Fibroblast of skin of left quadriceps (primary cell): ENCODE measurements at regions not wholly inside any gene's neighbourhood (a gene's known extent, or its start where the extent isn't known, plus 50 kb on each side); places are given as distances from the start of the nearest gene placed in this dataset.
"Not testable (repeated sequence)": the region's sequence is repeated elsewhere in the genome, so short reads cannot be mapped to it uniquely, and the experiment has no call there.

Experiments used
- DNase-seq, 2 experiments: peaks; one replicate each; pipeline ENCODE4 v3.0.0-alpha.2; 2013; ENCODE audit warnings: low read depth in 2 of 2

DNA sequence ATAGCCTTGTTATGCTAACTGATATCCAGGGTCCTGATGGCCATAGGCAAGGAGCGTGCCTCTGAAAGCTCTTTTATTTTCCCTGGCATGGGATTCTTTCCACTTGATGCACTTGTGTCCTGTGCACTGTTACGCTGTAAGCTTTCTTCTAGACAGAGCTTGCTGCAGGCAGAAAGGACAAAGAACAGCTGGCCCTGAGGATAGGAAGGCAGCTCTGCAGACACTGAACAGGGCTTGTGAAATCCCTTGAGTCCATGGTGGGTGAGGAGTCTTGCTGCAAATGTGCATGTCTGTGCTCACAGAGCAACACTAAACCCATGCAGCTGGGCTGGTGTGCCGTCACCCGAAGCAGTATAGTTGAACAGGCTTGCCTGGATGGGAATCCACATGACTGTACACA lies 126.6 kb downstream of the AKAP11 start:
- no peak for DNase-seq

DNA sequence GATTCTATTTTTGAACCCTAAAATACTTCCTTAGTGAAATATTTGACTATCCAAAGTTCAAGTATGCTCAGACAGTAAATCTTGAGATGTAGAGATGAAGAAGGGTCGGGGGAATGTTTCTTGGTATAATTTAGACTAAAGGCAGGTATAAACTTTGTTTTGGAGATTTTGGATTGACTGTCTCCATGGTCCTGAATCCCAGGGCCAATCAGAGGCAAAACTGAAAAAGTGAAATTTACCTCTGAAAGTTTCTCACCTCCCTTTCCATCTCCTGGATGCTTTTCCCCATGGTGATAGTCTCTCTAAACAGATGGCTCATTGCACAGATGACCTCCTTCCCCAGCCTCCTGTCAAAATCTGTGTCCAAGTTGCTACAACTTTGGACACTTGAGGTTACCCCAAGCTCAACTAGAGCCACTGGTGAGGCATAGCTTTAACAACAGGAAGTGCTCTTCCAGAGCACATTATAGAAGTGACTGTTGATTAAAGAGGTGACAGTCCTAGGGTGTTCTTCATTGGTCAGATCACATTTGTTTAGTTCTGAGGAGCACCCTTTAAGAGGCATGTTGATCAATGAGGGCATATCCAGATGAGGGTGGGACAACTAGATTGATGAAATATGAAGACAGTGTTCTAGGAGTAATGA lies 128.4 kb downstream of the AKAP11 start:
- no peak for DNase-seq

DNA sequence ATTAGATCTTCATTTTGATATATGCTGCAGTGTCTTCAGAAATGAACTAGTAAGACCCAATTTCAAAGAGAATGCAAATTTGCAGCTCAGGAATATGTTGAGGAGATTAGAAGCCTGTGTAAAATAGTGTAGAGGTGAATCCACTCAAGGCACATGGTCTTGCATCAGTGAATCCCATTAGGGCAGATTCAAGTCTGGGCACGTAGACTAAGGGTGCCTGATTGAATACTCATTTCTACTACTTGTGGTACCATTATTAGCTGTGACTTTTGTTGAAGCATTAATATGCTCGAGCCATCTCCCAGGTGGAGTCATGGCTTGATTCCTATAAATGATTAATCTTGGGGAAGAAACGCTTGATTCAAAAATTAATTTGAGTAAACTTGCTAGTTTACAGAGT lies 129.4 kb downstream of the AKAP11 start:
- DNase-seq, result no peak

DNA sequence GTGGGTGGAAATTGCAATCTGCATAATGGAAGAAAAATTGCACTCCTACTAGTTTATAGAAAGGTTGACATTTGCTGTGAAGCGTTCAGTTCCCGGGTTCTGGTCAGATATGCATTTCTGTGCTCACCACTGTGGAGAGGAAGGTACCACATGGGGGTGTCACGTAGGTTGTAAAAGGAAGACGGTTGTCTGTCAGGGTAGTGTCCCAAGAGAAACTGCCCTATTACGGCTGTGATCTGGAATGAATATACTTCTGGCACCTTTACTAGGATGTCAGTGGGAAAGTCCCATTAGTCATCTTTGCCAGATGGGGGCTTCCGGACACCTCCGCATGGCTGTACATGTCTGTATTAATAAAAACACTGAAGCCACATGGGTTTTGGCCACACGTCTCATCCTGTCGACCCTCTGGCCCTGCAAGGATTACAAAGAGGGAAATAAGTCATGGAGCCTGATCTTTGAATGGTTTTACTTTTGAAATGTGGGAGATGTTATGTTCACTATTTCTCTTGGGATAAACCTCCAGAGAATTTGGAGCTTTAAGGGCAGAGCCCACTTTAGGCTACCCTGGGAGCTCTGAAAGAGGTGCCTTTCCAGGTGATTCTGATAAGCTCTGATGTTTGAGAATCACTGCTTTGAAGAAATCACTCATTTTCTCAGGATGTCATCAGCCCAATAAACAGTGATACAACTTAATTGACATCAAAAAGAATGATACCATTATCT lies 133.9 kb downstream of the AKAP11 start:
- DNase-seq, result peak in 1 of 2 experiments; percentile 0

DNA sequence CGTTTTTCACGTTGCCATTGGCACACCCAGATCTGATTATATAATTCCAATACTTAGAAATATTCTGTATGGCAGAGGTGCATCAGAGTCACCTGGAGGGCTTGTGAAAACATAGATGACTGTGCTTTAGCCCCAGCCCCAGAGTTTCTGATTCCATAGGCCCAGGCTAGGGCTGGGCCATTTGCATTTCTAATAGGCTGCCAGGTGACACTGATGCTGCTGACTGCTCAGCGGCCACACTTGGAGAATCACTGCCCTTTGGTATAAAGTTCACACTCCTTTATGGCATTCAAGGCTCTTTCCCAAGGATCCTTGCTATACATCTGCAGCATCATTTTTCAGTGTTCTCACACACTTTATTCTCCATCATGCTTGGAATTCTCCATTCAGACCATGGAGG lies 137.1 kb downstream of the AKAP11 start:
- no peak for DNase-seq

DNA sequence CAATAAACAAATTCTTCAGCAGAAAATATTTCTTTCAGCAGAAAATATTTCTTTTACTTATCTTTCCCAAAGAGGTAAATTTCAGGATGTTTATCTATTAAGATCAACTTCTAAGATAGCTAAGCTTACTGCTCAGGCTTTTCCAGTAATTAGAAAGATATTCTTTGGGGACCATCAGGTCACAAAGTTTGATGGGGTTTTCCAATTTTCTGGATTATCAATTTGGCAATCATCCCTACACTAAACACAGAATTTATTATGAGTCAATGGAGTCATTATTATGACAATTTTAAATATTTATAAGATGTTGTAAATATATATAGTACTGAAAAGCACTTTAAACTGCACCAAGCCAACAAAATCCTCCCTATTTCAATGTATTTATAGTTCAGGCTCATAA lies 137.6 kb downstream of the AKAP11 start:
- DNase-seq, result no peak

DNA sequence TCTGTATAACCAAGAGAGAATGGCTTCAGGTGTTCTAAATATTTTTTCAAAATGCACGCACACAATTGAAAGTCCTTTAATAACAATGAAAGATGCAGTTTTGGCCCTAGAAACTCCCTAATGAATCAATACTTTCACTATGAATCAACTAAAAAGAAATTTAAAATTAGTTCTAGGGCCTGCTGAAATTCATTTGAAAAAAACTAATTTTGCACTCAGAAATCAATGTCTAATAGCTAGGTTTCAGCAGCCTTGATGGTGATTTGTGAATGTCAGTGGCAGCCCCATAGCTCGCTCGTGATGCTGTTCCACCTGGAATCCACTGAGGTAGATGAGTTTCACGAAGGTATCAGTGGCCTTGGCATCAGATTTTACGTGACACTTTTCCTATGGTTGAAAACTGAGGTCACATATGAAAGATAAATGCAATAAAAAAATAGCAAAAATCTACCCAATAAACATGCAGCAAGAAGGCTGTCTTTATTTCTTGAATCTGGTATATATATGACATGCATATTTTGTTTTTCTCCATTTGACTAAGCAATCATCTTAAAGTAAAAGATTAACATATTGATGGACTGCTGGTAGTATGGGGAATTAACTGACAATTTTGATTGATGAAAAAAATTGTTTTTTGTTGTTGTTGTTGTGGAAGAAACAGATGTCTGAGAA lies 141.0 kb downstream of the AKAP11 start:
- no peak for DNase-seq

DNA sequence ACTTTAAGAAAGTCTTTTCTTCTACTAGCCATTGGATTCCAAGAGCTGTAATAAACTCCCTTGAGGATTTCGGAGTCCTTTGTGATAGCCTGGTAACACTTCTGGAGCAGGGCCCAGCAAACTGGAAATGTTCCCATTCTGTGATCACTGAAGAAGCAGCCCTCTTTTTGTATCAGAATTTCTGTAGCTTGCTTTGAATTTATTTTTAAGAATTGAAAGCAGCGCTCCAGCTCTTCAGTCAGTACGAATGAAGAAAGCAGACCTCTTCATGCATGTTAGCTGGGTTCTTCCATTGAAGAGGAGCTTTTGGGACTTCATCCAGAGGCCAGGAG lies 141.5 kb downstream of the AKAP11 start:
- no peak for DNase-seq

DNA sequence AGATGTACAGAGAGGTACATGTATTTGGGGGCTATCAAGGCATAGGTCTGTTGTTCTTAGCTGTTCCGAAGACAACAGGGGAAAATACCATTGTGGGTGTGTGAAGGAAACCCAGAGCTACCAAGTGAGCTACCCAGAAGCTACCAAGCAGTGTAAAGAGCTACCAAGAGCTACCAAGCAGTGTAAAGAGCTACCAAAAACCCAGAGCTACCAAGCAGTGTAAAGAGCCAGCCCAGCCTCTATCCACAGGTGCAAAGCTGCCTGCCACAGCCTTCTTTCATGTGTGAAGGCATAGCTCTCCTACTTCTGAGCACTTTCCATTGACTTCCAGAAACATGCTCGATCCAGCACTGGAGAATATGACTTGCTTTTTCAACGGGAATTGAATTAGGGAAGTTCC lies 145.7 kb downstream of the AKAP11 start:
- no peak for DNase-seq

DNA sequence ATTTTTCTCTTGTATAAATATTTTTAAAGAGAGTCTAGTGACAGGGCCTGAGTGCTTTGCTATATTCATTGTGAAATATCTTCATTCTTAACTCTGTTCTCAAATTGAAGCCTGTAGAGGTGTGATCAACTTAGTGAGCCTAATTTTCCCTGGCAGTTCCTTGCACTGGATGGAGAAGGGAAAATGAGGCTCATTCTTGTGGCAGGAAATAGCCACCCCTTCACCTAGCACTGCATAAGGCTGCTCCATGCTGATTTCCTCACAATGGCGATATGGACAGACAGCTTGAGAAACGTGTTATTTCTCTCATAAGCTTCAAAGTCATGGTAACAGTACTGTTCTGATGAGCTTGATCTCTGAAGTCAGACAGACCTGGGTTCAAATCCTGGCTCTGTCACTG lies 146.2 kb downstream of the AKAP11 start:
- no peak for DNase-seq

DNA sequence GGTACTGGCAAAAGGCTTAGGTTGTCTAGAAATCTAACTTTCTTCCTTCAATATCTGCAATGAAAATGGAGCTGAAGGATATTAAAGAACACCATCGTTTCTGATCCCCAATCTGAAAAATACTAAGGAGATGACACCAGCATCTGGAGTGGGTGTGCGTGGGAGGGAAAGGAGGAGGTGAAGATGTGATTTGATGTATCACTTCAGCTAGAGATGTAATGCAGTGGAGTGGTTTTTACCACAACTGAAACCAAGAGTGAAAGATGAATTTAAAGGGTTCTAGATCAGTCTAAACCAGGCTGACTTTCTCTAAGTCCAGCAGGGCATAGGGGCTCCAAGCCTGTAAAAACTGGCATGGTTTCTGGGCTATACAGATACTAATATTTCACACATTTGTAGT lies 148.4 kb downstream of the AKAP11 start:
- no peak for DNase-seq

DNA sequence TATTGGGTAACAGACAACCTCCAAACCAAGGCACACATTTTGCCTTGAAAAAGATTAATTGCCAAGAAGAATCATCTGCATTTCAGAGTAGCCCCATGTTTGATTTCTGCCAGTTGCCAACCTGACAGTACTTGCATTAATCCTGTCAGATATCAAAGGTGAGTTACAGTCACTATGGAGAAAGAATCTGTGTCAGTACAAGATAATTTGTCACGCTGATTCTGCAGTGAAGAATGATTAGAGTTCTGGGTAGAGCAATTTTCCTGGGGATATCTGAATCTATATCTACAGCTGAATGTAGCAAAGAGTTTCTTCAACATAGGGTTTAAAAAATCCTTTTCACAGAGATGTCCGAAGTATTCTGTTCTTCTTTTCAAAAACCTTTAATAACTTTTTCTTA lies 150.7 kb downstream of the AKAP11 start:
- no peak for DNase-seq

DNA sequence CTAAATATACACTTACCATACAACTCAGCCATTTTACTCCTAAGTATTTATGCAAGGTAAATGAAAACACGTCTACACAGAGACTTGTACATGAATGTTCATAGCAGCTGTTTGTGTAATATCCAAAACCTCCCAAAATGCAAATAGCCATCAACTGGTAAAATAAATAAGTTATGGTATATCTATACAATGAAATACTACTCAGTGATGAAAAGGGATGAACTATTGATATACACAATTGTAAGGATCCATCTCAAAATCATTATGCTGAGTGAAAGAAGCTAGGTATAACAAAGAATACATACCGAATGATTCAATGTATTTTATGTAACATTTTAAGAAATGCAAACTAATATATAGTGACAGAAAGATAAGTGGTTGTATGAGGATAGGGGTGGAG lies 149.8 kb upstream of the TNFSF11 start:
- DNase-seq, result no peak

DNA sequence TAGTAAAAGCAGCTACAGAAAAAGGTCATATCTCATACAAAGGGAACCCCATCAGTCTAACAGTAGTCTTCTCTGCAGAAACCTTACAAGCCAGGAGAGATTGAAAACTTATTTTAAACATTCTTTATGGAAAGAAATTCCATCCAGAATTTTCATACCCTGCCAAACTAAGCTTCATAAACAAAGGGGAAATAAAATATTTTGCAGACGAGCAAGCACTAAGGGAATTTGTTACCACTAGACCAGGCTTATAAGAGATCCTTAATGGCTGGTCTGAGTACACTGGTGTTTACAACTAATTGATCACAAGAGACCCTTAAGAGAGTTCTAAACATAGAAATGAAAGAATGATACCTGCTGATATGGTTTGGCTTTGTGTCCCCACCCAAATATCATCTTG lies 128.6 kb upstream of the TNFSF11 start:
- no peak for DNase-seq

DNA sequence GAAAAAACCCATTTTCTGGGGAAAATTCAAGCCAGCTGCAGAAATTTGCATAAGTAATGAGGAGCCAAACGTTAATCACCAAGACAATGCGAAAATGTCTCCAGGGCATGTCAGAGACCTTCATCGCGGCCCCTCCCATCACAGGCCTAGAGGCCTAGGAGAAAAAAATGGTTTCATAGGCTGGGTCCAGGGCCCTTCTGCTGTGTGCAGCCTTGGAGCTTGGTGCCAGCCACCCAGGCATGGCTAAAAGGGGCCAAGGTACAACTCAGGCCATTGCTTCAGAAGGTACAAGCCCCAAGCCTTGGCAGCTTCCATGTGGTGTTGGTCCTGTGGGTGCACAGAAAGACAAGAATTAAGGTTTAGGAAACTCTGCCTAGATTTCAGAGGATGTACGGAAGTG lies 127.4 kb upstream of the TNFSF11 start:
- not testable (repeated sequence) for DNase-seq

DNA sequence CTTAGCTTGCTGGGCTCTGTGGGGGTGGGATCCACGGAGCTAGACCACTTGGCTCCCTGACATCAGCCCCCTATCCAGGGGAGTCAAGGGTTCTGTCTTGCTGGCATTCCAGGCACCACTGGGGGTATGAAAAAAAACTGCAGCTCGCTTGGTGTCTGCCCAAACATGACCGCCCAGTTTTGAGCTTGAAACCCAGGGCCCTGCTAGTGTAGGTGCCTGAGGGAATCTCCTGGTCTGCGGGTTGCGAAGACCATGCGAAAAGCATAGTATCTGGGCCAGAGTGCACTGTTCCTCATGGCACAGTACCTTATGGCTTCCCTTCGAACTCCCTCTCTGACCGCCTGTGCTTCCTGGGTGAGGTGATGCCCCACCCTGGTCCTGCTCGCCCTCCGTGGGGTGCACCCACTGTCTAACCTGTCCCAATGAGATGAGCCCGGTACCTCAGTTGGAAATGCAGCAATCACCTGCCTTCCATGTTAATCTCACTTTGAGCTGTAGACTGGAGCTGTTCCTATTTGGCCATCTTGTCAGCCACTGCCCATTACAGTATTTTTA lies 120.8 kb upstream of the TNFSF11 start:
- no peak for DNase-seq

DNA sequence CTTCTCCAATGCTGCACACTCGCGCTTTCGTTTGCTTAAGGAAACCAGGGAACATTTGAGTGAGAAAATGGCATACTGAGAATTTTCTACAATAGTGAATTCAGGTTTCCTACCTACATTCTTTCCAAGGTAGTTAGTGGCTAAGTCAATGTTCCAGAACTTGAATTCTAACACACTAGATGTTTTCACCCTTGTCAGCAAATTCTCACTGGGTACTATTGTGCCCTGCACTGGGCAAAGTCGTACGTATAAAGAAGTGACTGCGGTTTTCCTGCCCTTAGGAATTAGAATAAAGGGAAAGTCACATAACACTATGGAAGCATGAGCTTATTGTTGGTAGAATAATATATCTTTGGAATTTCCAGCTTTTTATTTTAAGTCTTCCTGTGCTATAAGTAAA lies 119.2 kb upstream of the TNFSF11 start:
- DNase-seq, result no peak

DNA sequence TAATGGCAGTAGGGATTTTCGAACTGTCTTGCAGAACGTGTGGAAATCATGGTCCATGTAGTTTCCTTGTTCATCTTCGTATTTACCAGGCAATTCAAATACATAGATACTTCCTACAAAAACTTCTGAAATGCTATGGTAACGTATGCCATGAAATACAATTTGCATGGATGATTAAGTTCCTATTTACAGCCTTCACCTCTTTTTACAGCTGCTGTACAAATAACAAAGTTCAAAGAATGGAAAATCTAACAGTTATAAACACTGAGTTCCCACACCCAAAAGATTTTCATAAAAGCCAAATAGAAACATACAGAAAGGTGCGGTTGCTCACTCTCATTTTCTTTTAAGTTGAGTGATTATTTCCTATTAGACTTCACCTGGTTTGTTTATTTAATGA lies 115.8 kb upstream of the TNFSF11 start:
- no peak for DNase-seq

DNA sequence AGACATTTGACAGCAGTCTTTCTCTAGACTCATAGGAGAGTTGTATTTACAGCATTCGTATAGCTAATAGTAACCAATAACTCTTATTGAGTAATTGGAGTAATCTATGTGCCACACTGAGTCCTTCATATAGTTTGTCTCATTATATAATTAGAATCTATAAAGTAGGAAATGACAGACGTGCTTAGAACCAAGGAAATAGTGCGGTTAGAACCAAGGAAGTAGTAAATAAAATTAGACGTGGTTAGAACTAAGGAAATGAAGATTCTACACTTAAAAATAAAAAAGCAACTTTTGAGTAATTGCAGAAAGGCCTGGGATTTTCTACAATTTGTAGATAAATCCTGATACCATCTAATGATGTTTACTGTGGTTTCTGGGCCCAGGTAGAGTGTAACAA lies 107.8 kb upstream of the TNFSF11 start:
- no peak for DNase-seq

DNA sequence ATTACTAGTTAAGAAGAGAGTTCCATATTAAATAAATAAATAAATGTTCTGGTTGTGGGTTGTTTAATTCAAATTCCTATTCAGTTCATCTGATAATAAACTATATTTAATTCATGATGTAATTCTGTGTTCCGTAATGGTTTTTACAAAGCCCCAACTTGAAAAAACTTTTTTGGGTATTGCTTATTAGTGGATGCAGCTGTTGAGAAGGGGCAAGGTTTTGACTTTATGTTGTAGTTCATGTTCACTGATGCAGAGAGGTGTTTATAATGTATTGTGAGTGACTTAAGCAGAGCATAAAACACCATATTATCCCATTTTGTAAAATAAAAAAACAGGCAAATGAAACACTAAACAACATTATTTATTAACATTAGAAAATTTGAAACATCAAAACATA lies 107.3 kb upstream of the TNFSF11 start:
- no peak for DNase-seq

DNA sequence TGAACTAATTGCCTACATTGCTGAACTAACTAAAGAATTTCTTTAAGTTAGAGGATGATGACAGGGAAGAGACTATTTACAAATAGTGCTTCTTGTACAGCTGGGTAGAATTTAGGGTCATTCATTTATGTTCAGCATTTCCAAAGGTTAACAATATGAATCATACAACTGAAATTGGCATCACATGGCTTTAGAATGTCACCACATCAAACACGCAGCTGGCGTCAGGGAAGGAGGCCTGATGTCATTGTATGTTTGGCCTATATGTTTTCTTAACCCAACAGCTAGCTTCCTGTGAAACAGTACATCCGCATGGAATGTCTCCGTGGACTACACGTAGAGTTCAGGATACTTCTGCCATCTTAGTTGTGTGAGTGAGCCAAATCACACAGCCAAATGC lies 99.0 kb upstream of the TNFSF11 start:
- DNase-seq, result peak in 1 of 2 experiments; percentile 2

DNA sequence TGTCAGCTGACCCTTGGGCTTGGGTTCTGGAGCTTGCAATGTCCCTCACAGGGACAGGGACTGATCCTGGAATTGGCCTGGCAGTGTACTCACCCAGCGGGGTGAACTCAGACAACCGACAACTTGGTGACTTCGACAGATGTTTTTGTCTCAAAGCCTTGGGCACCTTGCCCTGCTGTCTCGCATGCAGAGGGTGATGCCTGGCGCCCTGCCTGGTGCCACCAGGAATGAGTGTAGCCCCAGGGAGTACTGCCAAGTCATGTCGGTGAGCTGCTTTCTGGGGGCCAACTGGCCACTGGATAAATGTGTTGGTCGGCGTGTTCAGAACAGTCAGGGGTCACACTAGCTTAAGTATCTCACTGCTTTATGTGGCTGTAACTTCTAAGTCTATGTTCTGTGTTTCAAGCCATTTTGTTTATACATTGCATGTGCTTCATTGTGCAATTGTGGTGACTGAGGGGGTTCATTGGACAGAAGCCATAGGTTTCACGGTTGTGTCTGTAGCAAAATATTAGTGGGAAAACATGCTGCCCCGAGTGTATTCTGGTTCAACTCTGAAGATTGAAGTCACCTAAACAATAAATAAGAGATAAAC lies 96.3 kb upstream of the TNFSF11 start:
- no peak for DNase-seq
